Central memory CD8-positive, alpha-beta T cell (primary cell): ENCODE measurements at regions not wholly inside any gene's neighbourhood (a gene's known extent, or its start where the extent isn't known, plus 50 kb on each side); places are given as distances from the start of the nearest gene placed in this dataset.

Source experiments
- ATAC-seq: fragments of 150-1000 bp; cut with Tn5 transposase; replicated peaks from 2 replicates; pipeline ENCODE4 v1.10.0; 2022; ENCODE audit warnings: mild to moderate bottlenecking, moderate FRiP score, moderate number of reproducible peaks; ENCODE audit not compliant: poor library complexity, severe bottlenecking; ENCODE audit errors: extremely low read depth
- DNase-seq, 2 donors: peaks; one replicate each; pipeline ENCODE4 v3.0.0; 2021; ENCODE audit warnings: low spot score in 2 of 2
- H3K27ac Mint-ChIP-seq: one replicate; pipeline ENCODE4 v1.8.0; 2022; ENCODE audit warnings: low read depth, mild to moderate bottlenecking, moderate library complexity, mixed read lengths
- H3K27me3 Mint-ChIP-seq: one replicate; pipeline ENCODE4 v1.8.0; 2022; ENCODE audit warnings: mixed read lengths
- H3K36me3 Mint-ChIP-seq: one replicate; pipeline ENCODE4 v1.8.0; 2022; ENCODE audit warnings: mild to moderate bottlenecking, moderate library complexity, mixed read lengths; ENCODE audit not compliant: insufficient read depth
- H3K4me1 Mint-ChIP-seq: one replicate; pipeline ENCODE4 v1.8.0; 2022; ENCODE audit warnings: mixed read lengths
- H3K4me3 Mint-ChIP-seq: one replicate; pipeline ENCODE4 v1.8.0; 2022; ENCODE audit warnings: mild to moderate bottlenecking, moderate library complexity, mixed read lengths
- H3K9me3 Mint-ChIP-seq: one replicate; pipeline ENCODE4 v1.8.0; 2022; ENCODE audit warnings: mixed read lengths

DNA sequence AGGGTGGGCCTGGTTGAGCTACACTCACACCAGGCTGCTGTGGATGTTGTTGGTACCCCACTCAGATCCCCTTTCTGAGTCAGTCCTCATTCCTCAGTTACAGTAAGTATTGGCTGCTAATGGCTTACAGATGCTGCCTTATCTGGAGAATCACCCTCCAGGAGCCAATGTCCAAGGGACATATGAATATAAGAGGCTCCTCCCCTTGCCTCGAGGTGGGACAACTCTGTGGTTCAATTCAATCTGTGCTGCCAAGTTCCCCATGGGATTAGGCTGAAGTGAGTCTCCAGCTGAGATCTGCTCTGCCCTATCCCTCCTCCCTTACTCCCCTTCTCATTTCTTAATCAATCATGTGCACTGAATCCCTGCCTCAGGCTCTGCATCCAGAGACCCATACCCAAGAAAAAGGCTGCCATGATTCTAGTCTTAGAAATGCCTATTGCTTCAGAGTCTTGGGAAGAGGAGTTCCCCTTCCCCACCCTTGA, 168.8 kb upstream of the SYT13 start:
- Mint-ChIP-seq H3K9me3 (no peaks in the 10 kb centered on the region), H3K27ac (no peak overlapping the region), H3K36me3 (peaks cover 1% of the 10 kb centered on the region), H3K4me1 (no peaks in the 10 kb centered on the region), H3K4me3 (no peak overlapping the region), H3K27me3 (peaks cover 33% of the 10 kb centered on the region)
- DNase-seq (no peak), ATAC-seq (no peak)

DNA sequence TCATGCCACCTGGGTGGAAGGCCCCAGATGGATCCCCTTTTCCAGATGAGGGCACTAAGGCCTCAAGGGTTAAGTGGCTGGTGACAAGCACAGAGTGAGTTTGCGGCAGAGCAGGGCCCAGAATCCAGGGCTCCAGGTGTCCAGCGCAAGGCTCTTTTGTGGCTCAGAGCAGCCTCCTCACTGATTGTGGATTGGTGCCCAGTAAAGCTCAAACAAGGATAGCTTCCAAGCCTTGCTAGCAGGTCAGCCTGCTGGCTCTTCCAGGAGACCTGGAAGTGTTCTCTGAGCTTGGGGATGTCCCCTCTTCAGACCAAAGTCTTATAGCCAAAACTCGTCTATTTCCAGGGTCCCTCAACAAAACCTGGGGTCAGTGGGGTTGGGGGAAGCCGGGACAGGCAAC, 167.6 kb upstream of the SYT13 start:
- peaks cover 1% of the 10 kb centered on the region for H3K36me3 Mint-ChIP-seq

GRCh38 chr11:45451766-45452440, 165.8 kb upstream of the SYT13 start:
- ATAC-seq (no peak), DNase-seq (no peak)
- Mint-ChIP-seq H3K27ac (no peak overlapping the region), H3K27me3 (peaks cover 32% of the 10 kb centered on the region), H3K4me3 (no peak overlapping the region), H3K9me3 (no peaks in the 10 kb centered on the region), H3K36me3 (no peaks in the 10 kb centered on the region), H3K4me1 (no peaks in the 10 kb centered on the region)

More for the DNA sequence above, 167.6 kb upstream of the SYT13 start:
- H3K27me3 Mint-ChIP-seq: peaks cover 33% of the 10 kb centered on the region
- DNase-seq: no peak
- H3K4me3 Mint-ChIP-seq: no peak overlapping the region
- H3K9me3 Mint-ChIP-seq: no peaks in the 10 kb centered on the region
- H3K27ac Mint-ChIP-seq: no peak overlapping the region
- ATAC-seq: no peak
- no peaks in the 10 kb centered on the region for H3K4me1 Mint-ChIP-seq

DNA sequence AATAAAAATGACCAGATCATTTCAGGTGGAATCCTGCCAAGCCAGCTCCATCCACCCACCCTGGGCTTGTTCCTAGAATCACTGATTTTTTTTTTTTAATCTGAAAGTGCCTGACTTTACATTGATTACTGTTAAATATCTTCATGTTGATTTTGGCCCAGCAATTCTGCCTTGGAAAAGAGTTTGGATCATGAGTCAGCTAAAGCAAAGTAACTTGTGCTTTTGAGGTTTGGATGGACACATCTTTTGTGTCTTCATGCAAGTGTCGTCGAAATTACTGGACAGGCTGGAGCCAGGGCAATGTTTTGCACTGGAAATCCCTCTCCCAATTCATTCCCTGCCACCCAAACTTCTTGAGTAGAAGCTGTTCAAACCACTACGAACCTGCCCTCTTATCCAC, 164.0 kb upstream of the SYT13 start:
- Mint-ChIP-seq H3K9me3 (no peaks in the 10 kb centered on the region), H3K4me3 (no peak overlapping the region), H3K36me3 (no peaks in the 10 kb centered on the region), H3K4me1 (no peaks in the 10 kb centered on the region), H3K27ac (no peak overlapping the region), H3K27me3 (peaks cover 32% of the 10 kb centered on the region)
- ATAC-seq: no peak
- DNase-seq: no peak

GRCh38 chr11:45449036-45449601, 163.0 kb upstream of the SYT13 start:
- no peaks in the 10 kb centered on the region for H3K9me3 Mint-ChIP-seq
- H3K27ac Mint-ChIP-seq: no peak overlapping the region
- no peaks in the 10 kb centered on the region for H3K36me3 Mint-ChIP-seq
- no peak overlapping the region for H3K4me3 Mint-ChIP-seq
- peaks cover 30% of the 10 kb centered on the region for H3K27me3 Mint-ChIP-seq
- no peak for ATAC-seq
- no peaks in the 10 kb centered on the region for H3K4me1 Mint-ChIP-seq
- DNase-seq: no peak

DNA sequence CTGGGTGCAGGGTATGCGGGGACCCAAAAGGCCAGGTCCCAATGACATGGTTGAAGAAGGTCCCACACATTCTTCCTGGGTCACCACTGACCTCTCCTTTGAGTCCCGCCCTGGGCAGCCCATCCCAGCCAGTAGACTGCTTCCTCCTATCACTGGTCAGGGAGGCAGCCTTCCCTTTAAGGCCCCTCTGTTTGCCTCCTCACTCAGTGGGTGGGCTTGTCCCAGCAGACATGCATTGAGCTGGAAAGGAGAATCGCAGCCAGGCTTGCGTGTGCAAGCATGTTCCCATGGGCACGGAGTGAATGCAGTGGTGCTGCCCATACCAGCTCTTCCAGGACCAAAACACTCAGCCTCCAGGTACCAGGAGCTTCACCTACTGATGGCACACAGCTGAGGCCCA, 162.4 kb upstream of the SYT13 start:
- DNase-seq (no peak), ATAC-seq (no peak)
- H3K27ac Mint-ChIP-seq: no peak overlapping the region
- H3K36me3 Mint-ChIP-seq: no peaks in the 10 kb centered on the region
- no peaks in the 10 kb centered on the region for H3K4me1 Mint-ChIP-seq
- H3K4me3 Mint-ChIP-seq: no peak overlapping the region
- no peaks in the 10 kb centered on the region for H3K9me3 Mint-ChIP-seq
- H3K27me3 Mint-ChIP-seq: peaks cover 34% of the 10 kb centered on the region

DNA sequence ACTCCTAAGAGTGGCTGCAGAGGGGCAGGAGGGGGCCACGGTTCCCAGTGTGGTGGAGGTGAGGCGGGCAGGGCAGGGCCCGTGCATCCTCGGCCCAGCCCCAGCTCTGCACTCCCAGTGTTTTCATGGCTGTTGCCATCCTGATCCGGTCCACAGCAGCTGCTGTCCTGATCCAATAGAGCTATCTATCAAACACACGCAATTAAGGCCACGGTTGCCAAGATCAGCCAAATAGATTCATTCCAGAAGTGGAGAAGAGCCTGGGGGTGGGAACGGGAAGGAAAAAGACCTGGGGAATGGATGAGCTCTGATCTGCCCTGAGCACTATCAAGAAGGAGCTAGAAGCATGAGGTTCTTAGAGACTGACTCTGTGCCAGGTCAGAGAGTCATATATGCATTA, 160.9 kb upstream of the SYT13 start:
- H3K4me1 Mint-ChIP-seq: no peaks in the 10 kb centered on the region
- H3K36me3 Mint-ChIP-seq: no peaks in the 10 kb centered on the region
- no peaks in the 10 kb centered on the region for H3K9me3 Mint-ChIP-seq
- DNase-seq: no peak
- H3K27ac Mint-ChIP-seq: no peak overlapping the region
- peaks cover 44% of the 10 kb centered on the region for H3K27me3 Mint-ChIP-seq
- H3K4me3 Mint-ChIP-seq: no peak overlapping the region
- ATAC-seq: no peak

- no peak for DNase-seq
- Mint-ChIP-seq H3K27me3 (peaks cover 44% of the 10 kb centered on the region), H3K36me3 (no peaks in the 10 kb centered on the region), H3K4me1 (no peaks in the 10 kb centered on the region), H3K9me3 (no peaks in the 10 kb centered on the region), H3K4me3 (no peak overlapping the region), H3K27ac (no peak overlapping the region)
- ATAC-seq: no peak
These were observed 160.3 kb upstream of the SYT13 start for GRCh38 chr11:45446434-45446833.

GRCh38 chr11:45444796-45445195, 158.7 kb upstream of the SYT13 start:
- H3K27ac Mint-ChIP-seq: no peak overlapping the region
- H3K27me3 Mint-ChIP-seq: peaks cover 51% of the 10 kb centered on the region
- ATAC-seq (no peak), DNase-seq (no peak)
- H3K9me3 Mint-ChIP-seq: peaks cover 4% of the 10 kb centered on the region
- no peaks in the 10 kb centered on the region for H3K4me1 Mint-ChIP-seq
- no peak overlapping the region for H3K4me3 Mint-ChIP-seq
- no peaks in the 10 kb centered on the region for H3K36me3 Mint-ChIP-seq

- peaks cover 8% of the 10 kb centered on the region for H3K9me3 Mint-ChIP-seq
- H3K4me1 Mint-ChIP-seq: no peaks in the 10 kb centered on the region
- H3K27ac Mint-ChIP-seq: no peak overlapping the region
- ATAC-seq (no peak), DNase-seq (no peak)
- H3K4me3 Mint-ChIP-seq: no peak overlapping the region
- no peaks in the 10 kb centered on the region for H3K36me3 Mint-ChIP-seq
- peaks cover 21% of the 10 kb centered on the region for H3K27me3 Mint-ChIP-seq
These were observed 154.0 kb upstream of the SYT13 start for GRCh38 chr11:45440111-45440510.

GRCh38 chr11:45436966-45437365, 150.8 kb upstream of the SYT13 start:
- ATAC-seq: no peak

DNA sequence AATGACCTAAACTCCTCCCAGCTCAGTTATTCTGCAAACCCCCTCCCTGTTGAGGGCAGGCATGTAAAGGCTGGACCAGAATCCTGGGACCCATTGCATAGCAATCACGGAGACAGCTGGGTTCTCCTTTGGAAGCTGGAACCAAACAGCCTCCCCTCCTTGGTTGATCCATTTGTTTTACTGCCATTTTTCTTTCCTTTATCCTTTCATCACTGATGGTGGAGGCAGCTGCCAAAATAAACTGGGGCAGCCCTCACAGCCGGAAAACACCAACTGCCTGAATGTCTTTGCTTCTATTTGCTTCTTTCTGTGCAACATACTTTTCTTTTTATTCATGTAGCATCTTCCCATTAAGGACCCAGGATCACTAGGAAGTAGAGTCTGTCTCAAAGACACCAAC, 150.0 kb upstream of the SYT13 start:
- H3K4me1 Mint-ChIP-seq: no peaks in the 10 kb centered on the region
- peaks cover 7% of the 10 kb centered on the region for H3K27me3 Mint-ChIP-seq
- H3K9me3 Mint-ChIP-seq: peaks cover 8% of the 10 kb centered on the region
- no peaks in the 10 kb centered on the region for H3K36me3 Mint-ChIP-seq
- no peak for DNase-seq
- ATAC-seq: no peak
- no peak overlapping the region for H3K4me3 Mint-ChIP-seq
- no peak overlapping the region for H3K27ac Mint-ChIP-seq

More at GRCh38 chr11:45436966-45437365, 150.8 kb upstream of the SYT13 start:
- H3K27me3 Mint-ChIP-seq: peaks cover 8% of the 10 kb centered on the region
- H3K4me1 Mint-ChIP-seq: no peaks in the 10 kb centered on the region
- no peak overlapping the region for H3K27ac Mint-ChIP-seq
- DNase-seq: no peak
- no peaks in the 10 kb centered on the region for H3K36me3 Mint-ChIP-seq
- peaks cover 8% of the 10 kb centered on the region for H3K9me3 Mint-ChIP-seq
- no peak overlapping the region for H3K4me3 Mint-ChIP-seq

- ATAC-seq (no peak), DNase-seq (no peak)
- Mint-ChIP-seq H3K9me3 (peaks cover 8% of the 10 kb centered on the region), H3K27ac (no peak overlapping the region), H3K36me3 (no peaks in the 10 kb centered on the region), H3K4me3 (no peak overlapping the region), H3K27me3 (peaks cover 3% of the 10 kb centered on the region), H3K4me1 (no peaks in the 10 kb centered on the region)
These were observed 149.6 kb upstream of the SYT13 start for GRCh38 chr11:45435706-45436105.
